AG09309 (cell line): ENCODE measurements at regions not wholly inside any gene's neighbourhood (a gene's known extent, or its start where the extent isn't known, plus 50 kb on each side); places are given as distances from the start of the nearest gene placed in this dataset.

ENCODE experiments used
- DNase-seq: peaks from one replicate; pipeline ENCODE4 v3.0.0-alpha.2; 2010; ENCODE audit warnings: low read depth
- H3K4me3 ChIP-seq: 2 replicates; pipeline ENCODE4 v1.5.1; 2011; ENCODE audit warnings: mild to moderate bottlenecking, low read depth, low read length, moderate library complexity; ENCODE audit not compliant: control insufficient read depth
- CTCF ChIP-seq: IDR thresholded peaks from 2 replicates; pipeline ENCODE4 v1.5.1; 2011; ENCODE audit warnings: mild to moderate bottlenecking, low read depth, low read length, inconsistent platforms; ENCODE audit not compliant: insufficient read depth, control insufficient read depth; ENCODE audit errors: missing control alignments

GRCh38 chr3:64761729-64762128 lies 73.9 kb upstream of the ADAMTS9 start:
- DNase-seq: no peak
- H3K4me3 ChIP-seq: no peak overlapping the region
- TF ChIP-seq CTCF: no peak

GRCh38 chr3:64760258-64760657 lies 72.5 kb upstream of the ADAMTS9 start:
- DNase-seq: no peak
- TF ChIP-seq CTCF: no peak
- H3K4me3 ChIP-seq: no peak overlapping the region

- no peak for TF ChIP-seq CTCF
- no peak overlapping the region for H3K4me3 ChIP-seq
- DNase-seq: no peak
Observed at GRCh38 chr3:64759811-64760210, 72.0 kb upstream of the ADAMTS9 start.

- TF ChIP-seq CTCF: no peak
- H3K4me3 ChIP-seq: no peak overlapping the region
- no peak for DNase-seq
Observed at GRCh38 chr3:64756398-64756986, 68.7 kb upstream of the ADAMTS9 start.

- DNase-seq: no peak
- no peak overlapping the region for H3K4me3 ChIP-seq
- no peak for TF ChIP-seq CTCF
Observed at GRCh38 chr3:64748244-64748904, 60.6 kb upstream of the ADAMTS9 start.

GRCh38 chr3:64747679-64748078 lies 59.9 kb upstream of the ADAMTS9 start:
- no peak for DNase-seq
- TF ChIP-seq CTCF: no peak

GRCh38 chr3:64743887-64744243 lies 56.1 kb upstream of the ADAMTS9 start:
- DNase-seq: no peak
- no peak overlapping the region for H3K4me3 ChIP-seq
- TF ChIP-seq CTCF: no peak

More at GRCh38 chr3:64747679-64748078, 59.9 kb upstream of the ADAMTS9 start:
- H3K4me3 ChIP-seq: no peak overlapping the region
